ENCODE measurements at regions not wholly inside any gene's neighbourhood (a gene's known extent, or its start where the extent isn't known, plus 50 kb on each side); places are given as distances from the start of the nearest gene placed in this dataset.

- FAIRE-seq = no peak
These were observed 207.0 kb downstream of the BRD1 start for GRCh38 chr22:49620666-49621065.

DNA sequence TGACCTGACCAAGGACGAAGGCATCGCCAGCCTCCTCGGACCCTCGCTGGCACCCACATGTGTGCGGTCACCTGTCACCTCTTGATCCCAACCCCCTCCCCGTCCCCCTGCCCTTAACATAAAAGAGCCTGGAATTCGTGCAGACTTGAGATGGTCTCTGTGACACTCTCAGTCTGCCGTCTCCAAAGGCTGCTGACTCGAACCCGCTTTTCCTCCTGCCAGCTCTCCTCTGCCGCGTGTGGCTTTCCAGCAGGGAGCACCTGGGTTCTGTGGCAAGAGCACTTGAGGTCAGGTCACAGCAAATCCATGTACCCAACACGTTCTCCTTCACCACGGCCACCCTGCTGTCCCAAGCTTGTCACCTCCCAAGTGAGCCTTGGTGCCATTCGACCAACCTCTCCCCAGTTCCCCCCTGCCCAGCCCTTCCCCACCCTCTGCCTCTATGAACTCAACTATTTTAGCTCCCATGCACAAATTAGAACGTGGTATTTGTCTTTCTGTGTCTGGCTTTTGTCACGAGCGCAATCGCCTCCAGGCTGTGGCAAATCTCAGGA, 207.6 kb downstream of the BRD1 start:
- FAIRE-seq = no peak

DNA sequence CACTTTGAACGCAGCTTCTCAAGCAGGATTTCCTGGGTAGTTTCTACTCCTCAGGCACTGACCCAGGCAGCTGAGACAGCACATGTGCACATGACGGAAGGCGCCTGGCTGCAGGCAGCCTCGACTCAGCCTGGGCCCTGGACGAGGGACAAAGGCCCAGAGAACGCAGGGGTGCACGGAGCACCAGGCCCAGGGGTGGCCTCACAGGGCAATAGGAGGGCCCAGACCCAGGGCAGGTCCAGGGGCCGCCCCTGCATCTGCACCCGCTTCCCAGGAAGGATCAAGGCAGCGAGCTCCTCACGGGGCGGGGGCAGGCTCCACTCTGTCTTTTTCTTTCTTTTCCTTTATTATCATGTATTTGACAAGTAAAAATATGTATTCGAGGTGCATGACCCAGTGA, 208.4 kb downstream of the BRD1 start:
- FAIRE-seq = no peak

DNA sequence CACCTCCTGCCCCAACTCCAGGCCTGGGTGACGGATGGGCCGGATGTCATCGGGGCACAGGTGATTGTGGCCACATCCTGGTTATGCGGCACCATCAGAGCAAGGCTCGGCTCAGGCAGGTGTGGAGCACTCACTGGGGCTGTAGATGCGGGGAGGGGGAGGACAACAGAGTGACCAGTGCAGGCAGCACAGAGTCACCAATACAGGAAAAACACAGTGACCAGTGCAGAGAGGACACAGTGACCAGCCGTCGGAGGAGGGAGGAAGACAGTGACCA, 209.1 kb downstream of the BRD1 start:
- FAIRE-seq = no peak

GRCh38 chr22:49617866-49618676, 209.6 kb downstream of the BRD1 start:
- no peak for FAIRE-seq

- FAIRE-seq = no peak
These were observed 210.4 kb downstream of the BRD1 start for GRCh38 chr22:49617264-49617663.

DNA sequence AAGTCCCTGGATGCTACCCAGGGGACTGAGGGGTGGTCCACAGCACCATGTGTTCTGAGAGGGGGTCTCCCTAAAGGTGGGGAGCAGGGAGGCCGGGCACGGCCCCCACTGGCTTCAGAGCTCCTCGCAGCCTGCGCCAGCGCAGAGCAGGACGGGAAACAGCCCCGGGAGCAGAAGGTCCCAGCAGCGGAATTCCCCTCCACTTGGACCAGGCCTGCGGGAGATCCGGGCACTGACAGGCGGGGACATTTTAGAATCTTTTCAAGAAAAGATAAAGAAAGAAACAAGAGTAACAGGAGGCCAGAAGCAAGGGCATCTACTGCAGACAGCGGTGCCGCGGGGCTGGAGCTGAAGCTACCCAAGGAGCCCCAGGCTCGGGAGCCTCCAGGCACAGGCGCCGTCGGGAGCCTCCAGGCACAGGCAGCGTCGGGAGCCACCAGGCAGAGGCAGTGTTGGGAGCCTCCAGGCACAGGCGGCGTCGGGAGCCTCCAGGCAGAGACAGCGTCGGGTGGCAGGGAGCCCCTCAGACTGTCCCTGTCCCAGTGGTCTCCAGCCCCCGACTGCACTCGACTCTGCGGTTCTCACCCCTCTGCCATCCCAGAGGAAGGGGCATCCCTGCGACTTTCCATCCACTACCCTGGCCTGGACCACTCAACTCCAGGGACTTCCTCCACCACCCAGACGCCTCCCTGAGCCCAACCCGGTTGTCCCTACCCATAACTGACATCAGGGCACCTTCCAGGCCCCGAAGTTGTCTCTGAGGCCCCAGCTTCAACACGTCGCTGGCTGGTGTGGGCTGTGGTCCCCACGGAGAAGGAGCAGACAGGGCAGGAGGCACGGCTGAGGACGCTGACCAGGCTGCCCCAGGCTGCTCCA, 211.1 kb downstream of the BRD1 start:
- no peak for FAIRE-seq

GRCh38 chr22:49614966-49615965, 212.4 kb downstream of the BRD1 start:
- no peak for FAIRE-seq

- no peak for FAIRE-seq
These were observed 214.0 kb downstream of the BRD1 start for GRCh38 chr22:49613511-49614270.

DNA sequence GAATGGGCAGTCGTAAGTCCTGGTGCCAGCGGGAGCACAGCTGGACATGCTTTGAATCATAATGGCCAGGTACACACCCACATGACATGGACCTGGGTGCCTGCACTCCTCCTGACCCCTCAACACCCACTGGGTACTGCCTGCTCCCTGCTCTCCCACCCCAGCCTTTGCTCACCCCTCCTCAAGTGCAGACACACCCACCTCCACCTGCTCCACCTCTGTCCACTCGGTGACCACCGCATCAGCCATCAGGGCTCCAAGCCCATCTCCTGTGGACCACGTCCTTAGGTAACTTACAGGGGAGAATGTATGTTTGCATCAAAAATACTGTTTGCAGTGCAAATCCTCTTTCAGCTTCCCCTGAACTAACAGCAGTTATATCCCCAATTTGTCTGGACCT, 214.6 kb downstream of the BRD1 start:
- no peak for FAIRE-seq

- no peak for FAIRE-seq
These were observed 218.3 kb downstream of the BRD1 start for GRCh38 chr22:49609207-49609876.

DNA sequence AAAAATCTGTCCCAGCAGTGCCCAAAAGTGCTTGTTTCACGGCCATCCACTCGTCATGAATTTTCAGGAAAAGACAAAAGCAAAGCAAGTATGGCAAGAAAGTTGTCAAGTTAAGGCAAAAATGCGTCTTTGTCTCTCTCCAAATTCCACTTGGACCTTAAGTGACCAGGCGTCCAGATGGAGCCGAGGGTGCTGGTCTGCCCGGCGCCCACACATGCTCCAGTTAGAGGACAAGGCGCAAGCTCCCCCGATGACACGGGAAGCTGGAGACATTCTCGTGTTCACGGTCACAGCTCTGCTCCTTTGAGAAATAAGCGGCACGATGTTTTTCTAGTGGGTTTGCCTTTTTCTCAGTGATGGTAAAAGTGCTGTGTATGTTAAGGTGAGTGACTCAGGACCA, 219.0 kb downstream of the BRD1 start:
- no peak for FAIRE-seq

GRCh38 chr22:49608228-49608627, 219.4 kb downstream of the BRD1 start:
- FAIRE-seq = no peak

DNA sequence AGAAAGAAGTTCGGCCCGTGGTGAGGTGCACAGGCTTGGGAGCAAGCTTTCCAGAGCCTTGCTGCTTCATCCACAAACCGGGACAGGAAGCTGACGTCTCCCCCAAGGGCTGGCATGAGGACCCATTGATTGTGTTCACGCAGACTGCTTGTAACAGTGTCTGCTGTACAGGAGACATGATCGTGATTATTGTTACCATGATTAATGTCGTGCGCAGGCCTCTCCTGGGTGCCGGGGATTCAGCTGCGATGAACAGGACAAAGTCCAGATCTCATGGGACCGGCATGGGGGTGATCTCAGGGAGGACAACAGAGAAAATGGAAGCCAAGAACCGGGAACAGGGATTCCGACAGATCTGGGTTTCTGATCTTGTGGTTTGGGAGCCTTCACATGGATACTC, 219.9 kb downstream of the BRD1 start:
- no peak for FAIRE-seq

DNA sequence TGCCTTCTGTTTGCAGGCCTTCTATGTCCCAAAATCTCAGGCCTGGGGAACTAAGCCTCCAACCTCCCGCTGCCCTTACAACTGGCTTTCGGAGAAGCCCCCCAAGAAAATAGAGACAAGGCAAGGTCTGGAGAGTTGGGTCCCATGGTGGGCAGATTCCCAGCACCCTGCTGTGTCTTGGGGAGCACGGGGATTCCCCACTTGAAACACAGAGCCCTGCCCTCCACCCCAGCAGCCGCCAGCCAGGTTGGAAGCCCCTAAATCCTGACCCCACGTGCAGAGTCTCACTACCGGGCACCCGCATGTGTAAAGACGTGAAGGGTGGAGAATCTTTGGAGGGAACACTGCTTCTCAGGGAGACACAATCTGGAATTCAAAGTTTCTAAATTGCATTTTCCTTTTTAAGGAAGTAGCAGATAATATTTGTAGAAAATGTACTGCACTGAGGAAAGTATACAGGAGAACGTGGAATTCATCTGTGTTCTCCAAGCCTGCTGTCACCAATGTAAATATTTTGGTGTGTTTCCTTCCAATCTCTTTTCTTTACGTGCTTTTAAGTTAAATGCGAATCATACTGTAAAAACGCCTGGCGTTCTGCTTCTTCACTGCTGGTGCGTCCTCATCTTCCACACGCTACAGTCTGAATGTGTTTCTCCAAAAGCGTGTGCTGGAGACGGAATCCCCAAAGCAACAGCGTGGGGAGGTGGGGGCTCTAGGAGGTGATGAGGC, 220.9 kb downstream of the BRD1 start:
- FAIRE-seq = no peak

DNA sequence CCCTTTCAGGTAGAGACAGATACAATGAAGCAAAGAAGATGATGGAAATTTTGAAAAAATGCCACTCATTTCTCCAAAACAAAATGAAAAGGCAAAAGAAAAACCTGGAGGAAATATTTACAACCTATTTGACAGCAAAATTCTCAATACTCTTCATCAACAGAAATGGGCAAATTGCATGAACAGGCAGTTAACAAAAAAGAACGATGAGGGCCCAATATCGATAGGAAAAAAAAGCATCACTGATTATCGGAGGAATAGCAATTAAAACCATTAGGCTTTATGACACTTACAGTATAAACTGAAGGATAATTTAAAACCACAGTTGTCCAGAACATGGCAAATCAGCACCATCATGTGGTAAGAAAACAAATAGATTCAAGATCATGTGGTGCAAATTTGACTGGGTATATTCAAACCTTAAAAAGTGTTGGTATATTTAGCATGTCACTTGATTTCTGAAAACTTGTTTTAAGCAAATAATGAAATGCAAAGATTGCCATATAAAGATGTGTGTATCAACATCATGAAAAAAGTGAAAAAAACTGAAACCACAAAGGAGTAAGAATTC, 222.9 kb downstream of the BRD1 start:
- FAIRE-seq = no peak

- no peak for FAIRE-seq
These were observed 224.7 kb downstream of the BRD1 start for GRCh38 chr22:49603016-49603415.

DNA sequence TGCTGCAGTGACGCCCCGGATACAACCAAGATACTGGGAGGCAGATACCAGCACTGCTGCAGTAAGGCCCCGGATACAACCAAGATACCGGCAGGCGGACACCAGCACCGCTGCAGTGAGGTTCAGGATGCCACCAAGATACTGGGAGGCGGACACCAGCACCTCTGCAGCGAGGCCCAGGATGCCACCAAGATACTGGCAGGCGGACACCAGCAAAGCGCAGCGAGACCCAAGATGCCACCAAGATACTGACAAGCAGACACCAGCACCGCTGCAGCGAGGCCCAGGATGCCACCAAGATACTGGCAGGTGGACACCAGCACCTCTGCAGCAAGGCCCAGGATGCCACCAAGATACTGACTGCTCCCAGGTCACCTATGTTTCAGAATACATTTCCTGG, 225.2 kb downstream of the BRD1 start:
- no peak for FAIRE-seq

- no peak for FAIRE-seq
These were observed 225.9 kb downstream of the BRD1 start for GRCh38 chr22:49601614-49602321.
